HepG2 (cell line): ENCODE measurements at regions not wholly inside any gene's neighbourhood (a gene's known extent, or its start where the extent isn't known, plus 50 kb on each side); places are given as distances from the start of the nearest gene placed in this dataset.

Experiments
- ATAC-seq: fragments of 200-7000 bp; cut with Tn5 transposase; 3 replicates; pipeline ENCODE4 v1.9.1; 2020; ENCODE audit warnings: mild to moderate bottlenecking, moderate library complexity
- BruUV-seq: library from RNA; stranded (reverse); fragments of 400-500 nt; replicated peaks from 2 replicates; lab custom pipeline; 2021; lab: Mats Ljungman, UMichigan
- CTCF ChIA-PET: fragments of 300-600 bp; formaldehyde crosslinking; extraction: SDS; loops from one replicate; lab custom pipeline; 2021; ENCODE audit warnings: low total read pairs, inconsistent platforms, low intra/inter-chr PET ratio; lab: Yijun Ruan, JAX
- POLR2A ChIA-PET: fragments of 350-600 bp; sonication (Branson Sonifier 250); formaldehyde crosslinking; loops from one replicate; lab custom pipeline; 2020; ENCODE audit warnings: antibody characterized with exemption, inconsistent platforms; lab: Yijun Ruan, JAX
- DNase-seq: peaks from one replicate; pipeline ENCODE4 v3.0.0-alpha.2; 2015; ENCODE audit warnings: low spot score
- FAIRE-seq: peaks from 3 replicates; lab custom pipeline; 2011; peaks lifted over from hg19 to GRCh38; lab: Jason Lieb, UNC
- H2AFZ ChIP-seq: one replicate; pipeline ENCODE4 v1.6.1; 2011; ENCODE audit warnings: low read length, inconsistent platforms
- H3K27ac ChIP-seq: fragments of 300-600 bp; 3 replicates; pipeline ENCODE4 v1.8.0; 2011; ENCODE audit warnings: mixed run types, mild to moderate bottlenecking, mixed read lengths, low read length, inconsistent platforms; ENCODE audit not compliant: insufficient read depth; ENCODE audit errors: extremely low read length
- H3K27me3 ChIP-seq, 2 experiments: fragments of 200-600 bp in 1 of 2; 2 replicates in 1 of 2; 3 replicates in 1 of 2; pipeline versions ENCODE4 v1.6.0 to v1.8.0; 2011; ENCODE audit warnings: low read length in 2 of 2, mild to moderate bottlenecking in 2 of 2, moderate library complexity in 2 of 2, inconsistent platforms in 1 of 2; ENCODE audit not compliant: insufficient read depth in 2 of 2, control insufficient read depth in 1 of 2
- H3K36me3 ChIP-seq, 2 experiments: fragments of 200-600 bp in 1 of 2; replicated peaks in 1 of 2; 2 replicates in 1 of 2; 3 replicates in 1 of 2; pipeline versions ENCODE4 v1.5.1 to v1.8.0; 2011; ENCODE audit warnings: low read length in 2 of 2, inconsistent platforms in 1 of 2; ENCODE audit not compliant: insufficient read depth in 2 of 2, control insufficient read depth in 1 of 2
- H3K4me1 ChIP-seq: 2 replicates; pipeline ENCODE4 v1.5.1; 2012; ENCODE audit warnings: low read length, inconsistent platforms; ENCODE audit not compliant: insufficient read depth
- H3K4me2 ChIP-seq: 2 replicates; pipeline ENCODE4 v1.6.0; 2011; ENCODE audit warnings: low read depth, low read length, inconsistent platforms
- H3K4me3 ChIP-seq, 3 experiments: fragments of 200-600 bp in 1 of 3; sonication (generic), shearing (Covaris generic) in 1 of 3; replicated peaks in 1 of 3; 2 replicates each; pipeline ENCODE4 v1.5.1; 2011 to 2016; ENCODE audit warnings: low read length in 3 of 3, inconsistent platforms in 2 of 3, low read depth in 2 of 3, mild to moderate bottlenecking in 2 of 3, control low read depth in 1 of 3, mixed read lengths in 1 of 3; ENCODE audit not compliant: insufficient read depth in 1 of 3
- H3K79me2 ChIP-seq: one replicate; pipeline ENCODE4 v1.6.1; 2011; ENCODE audit warnings: low read length, inconsistent platforms; ENCODE audit not compliant: insufficient read depth
- H3K9ac ChIP-seq: 2 replicates; pipeline ENCODE4 v1.6.0; 2011; ENCODE audit warnings: mild to moderate bottlenecking, low read depth, low read length, inconsistent platforms; ENCODE audit not compliant: insufficient read depth
- H3K9me3 ChIP-seq: 2 replicates; pipeline ENCODE4 v1.5.1; 2012; ENCODE audit warnings: mild to moderate bottlenecking, low read length
- H4K20me1 ChIP-seq: 2 replicates; pipeline ENCODE4 v1.6.0; 2011; ENCODE audit warnings: inconsistent platforms, mild to moderate bottlenecking, low read length, moderate library complexity; ENCODE audit not compliant: insufficient read depth
- MIER3 ChIP-seq: IDR thresholded peaks from 2 replicates; pipeline ENCODE4 v1.6.1; 2016; ENCODE audit warnings: missing compliant biosample characterization, borderline replicate concordance
- ZFYVE20 ChIP-seq: sonication (generic); formaldehyde crosslinking; IDR thresholded peaks from 2 replicates; pipeline ENCODE4 v1.8.0; 2023; ENCODE audit warnings: low read depth, mild to moderate bottlenecking, moderate library complexity, missing genetic modification reagents, borderline replicate concordance
- ZMYM3 ChIP-seq: sonication (generic); formaldehyde crosslinking; IDR thresholded peaks from 2 replicates; pipeline ENCODE4 v1.5.1; 2020; ENCODE audit warnings: mild to moderate bottlenecking, missing genetic modification reagents
- ZNF121 ChIP-seq: sonication (generic); formaldehyde crosslinking; IDR thresholded peaks from 2 replicates; pipeline ENCODE4 v1.5.0; 2020; ENCODE audit warnings: mild to moderate bottlenecking, missing genetic modification reagents
- ZNF136 ChIP-seq: sonication (generic); formaldehyde crosslinking; IDR thresholded peaks from 2 replicates; pipeline ENCODE4 v1.8.1; 2022; ENCODE audit warnings: low read depth, mild to moderate bottlenecking, moderate library complexity, missing genetic modification reagents
- ZNF331 ChIP-seq: sonication (generic); formaldehyde crosslinking; IDR thresholded peaks from 2 replicates; pipeline ENCODE4 v1.4.0; 2020; ENCODE audit warnings: missing genetic modification reagents
- ZNF34 ChIP-seq: sonication (generic); formaldehyde crosslinking; IDR thresholded peaks from 2 replicates; pipeline ENCODE4 v1.4.0; 2020; ENCODE audit warnings: mild to moderate bottlenecking, missing genetic modification reagents, borderline replicate concordance
- ZNF484 ChIP-seq: sonication (generic); formaldehyde crosslinking; IDR thresholded peaks from 2 replicates; pipeline ENCODE4 v1.5.1; 2020; ENCODE audit warnings: mild to moderate bottlenecking, low read depth, missing genetic modification reagents, borderline replicate concordance
- WGBS: methylation state at CpG from one replicate; pipeline ENCODE4 v1.1.6; 2017; ENCODE audit warnings: low lambda C conversion rate; 5-methylcytosine and 5-hydroxymethylcytosine counted together
- in situ Hi-C: cut with HindIII; loops from 2 replicates; pipeline ENCODE4 v1.10.0; 2017; ENCODE audit warnings: low pct_unique_long_range_greater_than_20kb; ENCODE audit not compliant: extremely low pct_ligation_motif_present
- intact Hi-C: fragments of 100-400 bp; cut with micrococcal nuclease; formaldehyde crosslinking; loops from one replicate; pipeline ENCODE4 v1.10.0; 2022; ENCODE audit not compliant: unreplicated experiment

DNA sequence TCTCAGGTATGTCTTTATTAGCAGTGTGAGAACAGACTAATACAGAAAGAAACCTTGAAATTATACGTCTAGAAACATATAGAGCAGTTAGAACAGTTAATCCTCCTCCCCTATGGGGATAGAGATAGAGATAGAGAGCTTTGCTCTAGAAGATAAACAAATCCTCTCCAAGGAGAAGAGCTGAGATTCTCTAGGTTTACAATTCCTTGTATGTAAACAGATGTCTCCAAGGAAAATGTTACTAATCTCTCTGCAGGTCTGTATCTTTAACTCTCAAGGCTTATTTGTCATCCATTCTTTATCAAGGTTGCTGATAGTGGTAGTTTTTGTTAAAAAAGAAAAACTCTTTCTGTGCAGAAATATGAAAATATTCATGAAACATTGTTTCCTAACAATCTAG lies 282.1 kb upstream of the GIMD1 start:
- no peak overlapping the region for H3K27ac ChIP-seq
- TF ChIP-seq ZNF331 (CRISPR knock-in tag): no peak
- TF ChIP-seq MIER3 (CRISPR knock-in tag): no peak
- no peak for TF ChIP-seq ZNF484 (CRISPR knock-in tag)
- TF ChIP-seq ZNF121: no peak
- TF ChIP-seq ZNF136 (CRISPR knock-in tag): no peak
- TF ChIP-seq ZFYVE20: no peak
- no peak for TF ChIP-seq ZMYM3 (CRISPR knock-in tag)
- ChIA-PET CTCF (no interaction called here), POLR2A (no interaction called here)
- WGBS: 0% methylated on average over 1 of the region's 1 CpG
- intact Hi-C loops (no loop called here), in situ Hi-C loops (no loop called here)
- no peaks in the 10 kb centered on the region for H3K4me1 ChIP-seq
- no peak overlapping the region for H3K4me3 ChIP-seq
- no TSS peak for BruUV-seq
- no peak overlapping the region for H2AFZ ChIP-seq
- no peaks in the 10 kb centered on the region for H3K27me3 ChIP-seq
- DNase-seq (no peak), ATAC-seq (no peak), FAIRE-seq (no peak)
- no peaks in the 10 kb centered on the region for H3K9me3 ChIP-seq
- H3K36me3 ChIP-seq: no peaks in the 10 kb centered on the region
- H3K79me2 ChIP-seq: no peaks in the 10 kb centered on the region
- H3K4me2 ChIP-seq: no peak overlapping the region
- no peak overlapping the region for H3K9ac ChIP-seq
- H4K20me1 ChIP-seq: no peaks in the 10 kb centered on the region

DNA sequence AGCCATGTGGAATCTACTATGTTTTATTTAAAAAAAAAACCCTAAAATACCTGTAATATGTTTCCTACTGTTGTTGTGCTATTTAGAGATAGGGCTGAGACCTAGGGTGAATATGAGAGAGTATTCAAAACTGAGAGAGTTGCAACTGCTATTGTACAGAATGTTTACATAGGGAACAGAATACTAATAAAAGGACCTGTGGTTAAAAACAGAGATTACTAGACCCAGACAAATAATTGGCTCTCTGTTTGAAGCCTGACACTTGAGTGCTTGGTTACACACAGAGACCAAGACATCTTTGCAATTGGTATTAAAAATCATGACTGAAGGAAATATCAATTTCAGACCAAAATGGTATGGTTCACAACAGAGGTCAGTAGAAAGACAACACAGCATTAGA lies 278.9 kb upstream of the GIMD1 start:
- H3K36me3 ChIP-seq: no peaks in the 10 kb centered on the region
- H3K9me3 ChIP-seq: no peaks in the 10 kb centered on the region
- no TSS peak for BruUV-seq
- TF ChIP-seq ZNF34 (CRISPR knock-in tag): no peak
- TF ChIP-seq, all 625 proteins: peak for 0
- ATAC-seq (no peak), FAIRE-seq (no peak), DNase-seq (no peak)
- Histone ChIP-seq H3K27me3 (no peaks in the 10 kb centered on the region), H3K79me2 (no peaks in the 10 kb centered on the region), H3K4me1 (no peaks in the 10 kb centered on the region), H3K4me3 (no peak overlapping the region), H2AFZ (no peak overlapping the region), H3K9ac (no peak overlapping the region), H4K20me1 (no peaks in the 10 kb centered on the region), H3K27ac (no peak overlapping the region), H3K4me2 (no peak overlapping the region)
- CTCF ChIA-PET: no interaction called here
- POLR2A ChIA-PET: no interaction called here
- intact Hi-C loops: no loop called here
- in situ Hi-C loops: no loop called here
